Activated T-helper 2 cell treated with anti-CD3 and anti-CD28 coated beads, Interferon-gamma antibody, Interleukin-2, Interleukin-4, amounts not matched to agents 10 μg/mL and 5 μg/mL and 100 μg/mL, durations not matched to agents 14 hours and 24 hours and 36 hours (primary cell): ENCODE measurements at regions not wholly inside any gene's neighbourhood (a gene's known extent, or its start where the extent isn't known, plus 50 kb on each side); places are given as distances from the start of the nearest gene placed in this dataset.

Experiments used
- DNase-seq: peaks from one replicate; pipeline ENCODE4 v3.0.0; 2021; ENCODE audit warnings: low spot score
- H3K27ac Mint-ChIP-seq: one replicate; pipeline ENCODE4 v1.8.0; 2021; ENCODE audit warnings: mixed read lengths
- H3K27me3 Mint-ChIP-seq: one replicate; pipeline ENCODE4 v1.8.0; 2021; ENCODE audit warnings: low read depth, mixed read lengths
- H3K36me3 Mint-ChIP-seq: one replicate; pipeline ENCODE4 v1.8.0; 2021; ENCODE audit warnings: low read depth, mixed read lengths
- H3K4me1 Mint-ChIP-seq: one replicate; pipeline ENCODE4 v1.8.0; 2021; ENCODE audit warnings: low read depth, mixed read lengths
- H3K4me3 Mint-ChIP-seq: one replicate; pipeline ENCODE4 v1.8.0; 2021; ENCODE audit warnings: low read depth, mild to moderate bottlenecking, moderate library complexity, mixed read lengths
- H3K9me3 Mint-ChIP-seq: one replicate; pipeline ENCODE4 v1.8.0; 2021; ENCODE audit warnings: mixed read lengths
- intact Hi-C: fragments of 100-400 bp; cut with micrococcal nuclease; formaldehyde crosslinking; loops from one replicate; pipeline ENCODE4 v1.15.1; 2023

- no peak overlapping the region for H3K27ac Mint-ChIP-seq
- H3K27me3 Mint-ChIP-seq, result no peaks in the 10 kb centered on the region
- no peak overlapping the region for H3K4me3 Mint-ChIP-seq
- peaks cover 8% of the 10 kb centered on the region for H3K9me3 Mint-ChIP-seq
- no peak for DNase-seq
- no peaks in the 10 kb centered on the region for H3K4me1 Mint-ChIP-seq
- no peaks in the 10 kb centered on the region for H3K36me3 Mint-ChIP-seq
- intact Hi-C loops, result no loop called here
These were observed 123.1 kb upstream of the SLC5A12 start for GRCh38 chr11:26844963-26845362.

- H3K36me3 Mint-ChIP-seq, result no peaks in the 10 kb centered on the region
- H3K27me3 Mint-ChIP-seq, result no peaks in the 10 kb centered on the region
- peaks cover 13% of the 10 kb centered on the region for H3K9me3 Mint-ChIP-seq
- no peak overlapping the region for H3K27ac Mint-ChIP-seq
- intact Hi-C loops, result no loop called here
- H3K4me1 Mint-ChIP-seq, result no peaks in the 10 kb centered on the region
- no peak overlapping the region for H3K4me3 Mint-ChIP-seq
- DNase-seq, result no peak
These were observed 124.4 kb upstream of the SLC5A12 start for GRCh38 chr11:26846227-26846626.

GRCh38 chr11:26847459-26847858 lies 125.6 kb upstream of the SLC5A12 start:
- intact Hi-C loops, result no loop called here
- no peaks in the 10 kb centered on the region for H3K4me1 Mint-ChIP-seq
- H3K27me3 Mint-ChIP-seq, result no peaks in the 10 kb centered on the region
- H3K36me3 Mint-ChIP-seq, result no peaks in the 10 kb centered on the region
- H3K27ac Mint-ChIP-seq, result no peak overlapping the region
- H3K4me3 Mint-ChIP-seq, result no peak overlapping the region
- DNase-seq, result no peak
- peaks cover 19% of the 10 kb centered on the region for H3K9me3 Mint-ChIP-seq

GRCh38 chr11:26847977-26848376 lies 126.1 kb upstream of the SLC5A12 start:
- H3K9me3 Mint-ChIP-seq, result peaks cover 23% of the 10 kb centered on the region
- H3K36me3 Mint-ChIP-seq, result no peaks in the 10 kb centered on the region
- intact Hi-C loops, result no loop called here
- no peak overlapping the region for H3K4me3 Mint-ChIP-seq
- no peaks in the 10 kb centered on the region for H3K27me3 Mint-ChIP-seq
- H3K27ac Mint-ChIP-seq, result no peak overlapping the region
- no peaks in the 10 kb centered on the region for H3K4me1 Mint-ChIP-seq
- no peak for DNase-seq

- intact Hi-C loops, result no loop called here
- Mint-ChIP-seq H3K27me3 (no peaks in the 10 kb centered on the region), H3K4me1 (no peaks in the 10 kb centered on the region), H3K27ac (no peak overlapping the region), H3K9me3 (peaks cover 22% of the 10 kb centered on the region), H3K4me3 (no peak overlapping the region), H3K36me3 (no peaks in the 10 kb centered on the region)
- DNase-seq, result no peak
These were observed 127.2 kb upstream of the SLC5A12 start for GRCh38 chr11:26849036-26849435.

GRCh38 chr11:26851291-26851690 lies 129.4 kb upstream of the SLC5A12 start:
- no peak overlapping the region for H3K27ac Mint-ChIP-seq
- peaks cover 22% of the 10 kb centered on the region for H3K9me3 Mint-ChIP-seq
- intact Hi-C loops, result no loop called here
- H3K36me3 Mint-ChIP-seq, result no peaks in the 10 kb centered on the region
- no peaks in the 10 kb centered on the region for H3K4me1 Mint-ChIP-seq
- H3K4me3 Mint-ChIP-seq, result no peak overlapping the region
- DNase-seq, result no peak
- no peaks in the 10 kb centered on the region for H3K27me3 Mint-ChIP-seq

- Mint-ChIP-seq H3K4me3 (no peak overlapping the region), H3K27ac (no peak overlapping the region), H3K36me3 (no peaks in the 10 kb centered on the region), H3K27me3 (no peaks in the 10 kb centered on the region), H3K4me1 (no peaks in the 10 kb centered on the region), H3K9me3 (peaks cover 22% of the 10 kb centered on the region)
- DNase-seq, result no peak
- intact Hi-C loops, result no loop called here
These were observed 129.8 kb upstream of the SLC5A12 start for GRCh38 chr11:26851696-26852095.

- no peaks in the 10 kb centered on the region for H3K4me1 Mint-ChIP-seq
- H3K27ac Mint-ChIP-seq, result no peak overlapping the region
- H3K27me3 Mint-ChIP-seq, result no peaks in the 10 kb centered on the region
- H3K4me3 Mint-ChIP-seq, result no peak overlapping the region
- peaks cover 3% of the 10 kb centered on the region for H3K9me3 Mint-ChIP-seq
- intact Hi-C loops, result no loop called here
- no peak for DNase-seq
- H3K36me3 Mint-ChIP-seq, result no peaks in the 10 kb centered on the region
These were observed 135.8 kb upstream of the FIBIN start for GRCh38 chr11:26858098-26858497.

GRCh38 chr11:26859416-26859815 lies 134.5 kb upstream of the FIBIN start:
- Mint-ChIP-seq H3K27ac (no peak overlapping the region), H3K36me3 (no peaks in the 10 kb centered on the region), H3K4me1 (no peaks in the 10 kb centered on the region), H3K9me3 (no peaks in the 10 kb centered on the region), H3K27me3 (no peaks in the 10 kb centered on the region), H3K4me3 (no peak overlapping the region)
- intact Hi-C loops, result no loop called here
- no peak for DNase-seq

- Mint-ChIP-seq H3K36me3 (no peaks in the 10 kb centered on the region), H3K9me3 (no peaks in the 10 kb centered on the region), H3K4me3 (no peak overlapping the region), H3K4me1 (no peaks in the 10 kb centered on the region), H3K27me3 (no peaks in the 10 kb centered on the region), H3K27ac (no peak overlapping the region)
- no peak for DNase-seq
- intact Hi-C loops, result no loop called here
These were observed 133.7 kb upstream of the FIBIN start for GRCh38 chr11:26860091-26860780.

- H3K4me3 Mint-ChIP-seq, result no peak overlapping the region
- DNase-seq, result no peak
- H3K36me3 Mint-ChIP-seq, result no peaks in the 10 kb centered on the region
- H3K9me3 Mint-ChIP-seq, result peaks cover 3% of the 10 kb centered on the region
- no peaks in the 10 kb centered on the region for H3K4me1 Mint-ChIP-seq
- H3K27ac Mint-ChIP-seq, result no peak overlapping the region
- H3K27me3 Mint-ChIP-seq, result no peaks in the 10 kb centered on the region
- intact Hi-C loops, result no loop called here
These were observed 133.0 kb upstream of the FIBIN start for GRCh38 chr11:26860895-26861294.

GRCh38 chr11:26862801-26863200 lies 131.1 kb upstream of the FIBIN start:
- no peaks in the 10 kb centered on the region for H3K27me3 Mint-ChIP-seq
- no peak overlapping the region for H3K27ac Mint-ChIP-seq
- H3K4me1 Mint-ChIP-seq, result no peaks in the 10 kb centered on the region
- no peaks in the 10 kb centered on the region for H3K36me3 Mint-ChIP-seq
- intact Hi-C loops, result no loop called here
- no peak for DNase-seq
- H3K4me3 Mint-ChIP-seq, result no peak overlapping the region
- H3K9me3 Mint-ChIP-seq, result peaks cover 7% of the 10 kb centered on the region

- intact Hi-C loops, result no loop called here
- DNase-seq, result no peak
- Mint-ChIP-seq H3K4me1 (no peaks in the 10 kb centered on the region), H3K36me3 (no peaks in the 10 kb centered on the region), H3K4me3 (no peak overlapping the region), H3K9me3 (peaks cover 17% of the 10 kb centered on the region), H3K27me3 (no peaks in the 10 kb centered on the region), H3K27ac (no peak overlapping the region)
These were observed 128.2 kb upstream of the FIBIN start for GRCh38 chr11:26865703-26866102.

GRCh38 chr11:26867286-26867685 lies 126.6 kb upstream of the FIBIN start:
- Mint-ChIP-seq H3K9me3 (peaks cover 23% of the 10 kb centered on the region), H3K4me3 (no peak overlapping the region), H3K36me3 (no peaks in the 10 kb centered on the region), H3K27ac (no peak overlapping the region), H3K27me3 (no peaks in the 10 kb centered on the region), H3K4me1 (no peaks in the 10 kb centered on the region)
- intact Hi-C loops, result no loop called here
- no peak for DNase-seq
